ENCODE measurements at regions not wholly inside any gene's neighbourhood (a gene's known extent, or its start where the extent isn't known, plus 50 kb on each side); places are given as distances from the start of the nearest gene placed in this dataset.

DNA sequence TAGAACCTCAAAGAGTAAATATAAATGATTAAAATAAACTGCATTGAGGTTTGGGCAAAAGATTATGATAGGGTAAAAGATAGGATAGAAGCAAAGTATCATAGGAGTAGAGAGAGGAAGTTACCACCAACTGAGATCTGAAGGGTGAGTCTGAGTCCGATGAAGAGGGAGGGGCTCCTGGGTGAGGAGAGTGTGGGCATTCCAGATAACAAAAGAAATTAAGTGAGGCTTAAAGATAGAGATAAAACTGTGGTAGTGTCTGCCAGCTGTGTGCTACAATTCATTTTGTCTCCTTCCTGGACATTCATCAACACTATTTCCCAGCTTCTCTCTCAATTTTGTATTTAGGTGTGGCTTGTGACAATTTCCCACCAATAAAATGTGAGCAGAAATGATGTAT is 343.0 kb upstream of the PLSCR5 start:
- DNase-seq (ENCODE audit: low spot score) = no peak
- TF ChIP-seq, protein P1, sequence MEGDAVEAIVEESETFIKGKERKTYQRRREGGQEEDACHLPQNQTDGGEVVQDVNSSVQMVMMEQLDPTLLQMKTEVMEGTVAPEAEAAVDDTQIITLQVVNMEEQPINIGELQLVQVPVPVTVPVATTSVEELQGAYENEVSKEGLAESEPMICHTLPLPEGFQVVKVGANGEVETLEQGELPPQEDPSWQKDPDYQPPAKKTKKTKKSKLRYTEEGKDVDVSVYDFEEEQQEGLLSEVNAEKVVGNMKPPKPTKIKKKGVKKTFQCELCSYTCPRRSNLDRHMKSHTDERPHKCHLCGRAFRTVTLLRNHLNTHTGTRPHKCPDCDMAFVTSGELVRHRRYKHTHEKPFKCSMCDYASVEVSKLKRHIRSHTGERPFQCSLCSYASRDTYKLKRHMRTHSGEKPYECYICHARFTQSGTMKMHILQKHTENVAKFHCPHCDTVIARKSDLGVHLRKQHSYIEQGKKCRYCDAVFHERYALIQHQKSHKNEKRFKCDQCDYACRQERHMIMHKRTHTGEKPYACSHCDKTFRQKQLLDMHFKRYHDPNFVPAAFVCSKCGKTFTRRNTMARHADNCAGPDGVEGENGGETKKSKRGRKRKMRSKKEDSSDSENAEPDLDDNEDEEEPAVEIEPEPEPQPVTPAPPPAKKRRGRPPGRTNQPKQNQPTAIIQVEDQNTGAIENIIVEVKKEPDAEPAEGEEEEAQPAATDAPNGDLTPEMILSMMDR (IDR thresholded peaks at IDR 0.05; ENCODE audit: extremely low read depth, missing control alignments) = no peak

DNA sequence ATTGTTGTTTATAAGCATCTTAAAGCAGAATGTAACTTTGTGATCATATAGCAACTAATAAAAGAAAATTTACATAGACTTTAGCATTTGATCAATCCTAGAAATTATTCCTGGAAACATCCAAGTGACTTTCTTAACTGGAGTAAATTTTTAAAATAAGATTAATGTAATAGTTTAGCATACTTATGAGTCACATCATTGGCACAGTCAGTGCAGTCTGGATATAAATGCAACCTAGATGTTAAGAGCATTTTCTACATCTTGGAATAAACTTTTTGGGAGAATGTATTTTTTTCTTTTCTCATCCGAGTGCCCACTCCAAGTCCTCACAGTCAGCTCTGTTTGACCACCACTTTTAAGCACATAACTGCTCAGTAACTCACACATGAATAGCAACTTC is 324.6 kb upstream of the PLSCR5 start:
- DNase-seq (ENCODE audit: low spot score) = no peak
- TF ChIP-seq, protein P1 (IDR thresholded peaks at IDR 0.05; ENCODE audit: extremely low read depth, missing control alignments) = no peak

DNA sequence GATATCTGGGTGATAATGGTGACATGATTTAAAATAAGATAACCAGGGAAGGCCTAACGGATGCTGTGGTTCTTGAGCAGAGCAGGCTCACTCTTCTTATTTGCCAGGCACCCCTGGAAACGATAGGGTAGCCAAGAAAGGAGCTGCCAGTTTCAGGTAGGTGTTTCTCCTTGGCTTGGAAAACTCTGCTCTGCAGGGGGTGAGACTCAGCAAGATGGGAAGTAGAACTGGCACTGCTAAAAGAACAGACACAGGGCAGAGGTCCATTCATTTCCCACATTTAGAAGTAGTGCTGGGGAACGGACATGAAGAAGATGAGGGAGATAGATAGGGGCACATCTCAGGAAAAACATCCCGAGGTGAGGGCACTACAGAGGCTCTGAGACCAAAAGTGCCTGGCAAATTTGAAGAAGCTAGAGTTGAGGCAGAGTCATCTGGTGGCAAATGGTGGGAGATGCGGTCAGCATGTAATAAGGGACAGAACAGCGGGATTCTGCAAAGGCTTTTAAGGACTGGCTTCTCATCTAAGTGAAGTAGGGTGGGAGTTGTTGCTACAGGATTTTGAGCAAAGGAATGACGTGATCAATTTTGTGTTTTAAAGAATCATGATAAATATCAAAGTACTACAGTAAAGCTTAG is 323.4 kb upstream of the PLSCR5 start:
- TF ChIP-seq, protein P1 (IDR thresholded peaks at IDR 0.05; ENCODE audit: extremely low read depth, missing control alignments) = no peak

DNA sequence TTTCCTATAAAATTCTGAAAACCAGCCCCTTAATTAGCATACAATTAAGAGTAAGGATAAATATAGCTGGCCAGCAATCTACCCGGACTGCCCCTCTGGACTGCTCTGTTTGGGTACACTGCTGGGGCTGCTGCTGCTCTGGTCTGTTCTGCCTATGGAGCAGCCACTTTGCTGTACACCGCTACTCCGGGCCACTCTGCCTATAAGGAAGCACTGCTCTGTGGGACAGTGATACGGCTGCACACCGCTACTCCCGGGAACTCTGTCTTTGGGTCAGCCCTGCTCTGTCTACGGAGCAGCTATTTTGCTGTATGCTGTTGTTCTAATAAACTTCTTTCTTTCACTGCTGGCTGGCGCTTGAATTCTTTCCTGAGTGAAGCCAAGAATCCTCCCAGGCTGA is 316.5 kb upstream of the PLSCR5 start:
- DNase-seq (ENCODE audit: low spot score) = no peak
- TF ChIP-seq, protein P1 (IDR thresholded peaks at IDR 0.05; ENCODE audit: extremely low read depth, missing control alignments) = no peak

More for the DNA sequence above, 323.4 kb upstream of the PLSCR5 start:
- DNase-seq (ENCODE audit: low spot score) = no peak

DNA sequence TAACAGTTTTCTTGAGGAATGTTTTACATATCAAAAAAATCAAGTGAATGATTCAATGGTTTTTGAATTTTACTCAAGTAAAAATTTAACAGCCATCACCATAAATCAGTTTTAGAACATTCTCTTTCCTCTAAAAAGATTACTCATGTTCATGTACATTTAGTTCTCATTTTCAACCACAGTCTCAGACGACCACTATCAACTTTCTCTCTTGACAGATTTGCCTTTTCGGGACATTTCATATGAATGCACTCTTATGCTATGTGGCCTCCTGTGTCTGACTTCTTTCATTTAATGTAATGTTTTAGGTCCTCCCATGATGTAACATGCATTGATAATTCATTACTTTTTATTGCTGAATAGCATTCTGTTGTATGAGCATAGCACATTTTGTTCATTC is 309.3 kb upstream of the PLSCR5 start:
- no peak for DNase-seq (ENCODE audit: low spot score)
- TF ChIP-seq, protein P1 (IDR thresholded peaks at IDR 0.05; ENCODE audit: extremely low read depth, missing control alignments) = no peak

DNA sequence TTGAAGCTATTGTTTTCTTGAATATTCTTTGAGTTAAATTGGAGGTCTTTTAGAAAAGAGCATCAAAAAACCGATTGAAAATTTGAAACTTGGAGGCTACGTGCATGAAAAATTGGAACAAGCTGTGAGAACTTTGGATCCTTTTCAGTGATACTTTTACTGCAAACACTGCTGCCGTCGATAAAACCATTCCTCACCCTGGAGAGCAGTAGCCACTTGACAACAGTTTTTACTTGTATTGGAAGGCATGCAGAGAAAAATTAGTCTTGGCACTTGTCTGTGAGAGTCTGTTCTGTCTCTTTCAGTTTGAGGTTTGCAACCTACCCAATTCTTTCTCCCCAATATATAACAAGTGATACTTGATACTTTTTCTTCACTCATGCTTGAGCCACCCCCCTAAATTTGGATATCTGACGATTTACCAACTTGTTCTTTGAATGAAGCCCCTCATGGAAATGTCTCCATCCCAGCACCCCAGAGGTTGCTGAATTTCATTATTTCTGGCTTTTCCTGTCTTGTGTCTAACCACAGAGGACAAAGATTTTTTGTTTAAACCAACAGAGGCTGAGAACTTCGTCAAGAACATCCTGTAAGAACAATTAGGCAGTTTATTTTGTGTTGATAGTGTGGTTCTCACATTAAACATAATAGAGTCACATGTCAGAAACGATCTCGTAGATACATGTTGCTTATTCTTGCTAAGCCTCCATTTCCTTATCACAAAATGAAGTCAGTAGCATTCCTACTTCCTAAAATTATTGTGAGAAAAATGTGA is 307.3 kb upstream of the PLSCR5 start:
- TF ChIP-seq, protein P1 (IDR thresholded peaks at IDR 0.05; ENCODE audit: extremely low read depth, missing control alignments) = no peak

DNA sequence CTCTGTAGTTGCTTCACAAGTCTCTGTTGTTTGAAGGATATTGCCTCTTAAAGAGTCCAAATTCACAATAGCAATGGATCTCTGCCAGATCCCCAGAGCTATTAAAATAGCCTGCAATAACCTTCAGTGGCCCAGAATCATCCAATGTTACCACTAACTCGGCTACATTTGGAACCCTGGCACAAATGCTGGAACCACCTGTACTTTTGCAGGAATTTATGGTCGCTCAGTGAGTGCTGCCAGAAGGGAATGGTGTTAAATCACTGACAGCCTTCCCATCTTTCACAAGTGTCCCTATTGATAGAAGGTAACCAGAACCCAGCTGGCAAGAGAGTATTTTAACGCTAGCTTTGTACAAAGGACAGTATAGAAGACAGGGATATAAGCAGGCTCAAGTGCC is 298.8 kb upstream of the PLSCR5 start:
- TF ChIP-seq, protein P1 (IDR thresholded peaks at IDR 0.05; ENCODE audit: extremely low read depth, missing control alignments) = no peak
- no peak for DNase-seq (ENCODE audit: low spot score)

More for the DNA sequence above, 307.3 kb upstream of the PLSCR5 start:
- no peak for DNase-seq (ENCODE audit: low spot score)
